ENCODE measurements at regions not wholly inside any gene's neighbourhood (a gene's known extent, or its start where the extent isn't known, plus 50 kb on each side); places are given as distances from the start of the nearest gene placed in this dataset.

- Histone ChIP-seq H3K4me1 (ENCODE audit: control insufficient read depth in 4 of 4, insufficient read depth in 4 of 4, low read length in 3 of 4) (no peaks in the 10 kb centered on the region), H3K27ac (ENCODE audit: low read depth in 1 of 2, low read length in 2 of 2) (no peak overlapping the region), H3K27me3 (ENCODE audit: control insufficient read depth in 4 of 4, insufficient read depth in 4 of 4, low read length in 3 of 4) (no peaks in the 10 kb centered on the region), H3K9me3 (ENCODE audit: control insufficient read depth in 4 of 4, low read length in 3 of 4) (no peaks in the 10 kb centered on the region), H3K9ac (ENCODE audit: low read depth in 1 of 2, low read length in 2 of 2) (no peak overlapping the region), H3K4me3 (ENCODE audit: low read depth in 1 of 3, low read length in 3 of 3) (no peak overlapping the region), H3K36me3 (ENCODE audit: control insufficient read depth in 4 of 4, insufficient read depth in 3 of 4, low read depth in 1 of 4, low read length in 3 of 4) (no peaks in the 10 kb centered on the region)
- DNase-seq (ENCODE audit: low spot score): no peak
- TF ChIP-seq GABPA (IDR thresholded peaks at IDR 0.05 in 1 of 2, conservative IDR thresholded peaks at IDR 0.05 in 1 of 2) (no peak), SP1 (IDR thresholded peaks at IDR 0.05) (no peak), JUND (IDR thresholded peaks at IDR 0.05) (no peak), FOXA1 (IDR thresholded peaks at IDR 0.05) (no peak), HNF4G (IDR thresholded peaks at IDR 0.05) (no peak), ZBTB33 (IDR thresholded peaks at IDR 0.05) (no peak), CTCF (IDR thresholded peaks at IDR 0.05; ENCODE audit: low read depth, low read length, missing input control) (no peak), EGR1 (IDR thresholded peaks at IDR 0.05; ENCODE audit: low read depth in 2 of 2) (no peak)
- TF ChIP-seq, protein P1, sequence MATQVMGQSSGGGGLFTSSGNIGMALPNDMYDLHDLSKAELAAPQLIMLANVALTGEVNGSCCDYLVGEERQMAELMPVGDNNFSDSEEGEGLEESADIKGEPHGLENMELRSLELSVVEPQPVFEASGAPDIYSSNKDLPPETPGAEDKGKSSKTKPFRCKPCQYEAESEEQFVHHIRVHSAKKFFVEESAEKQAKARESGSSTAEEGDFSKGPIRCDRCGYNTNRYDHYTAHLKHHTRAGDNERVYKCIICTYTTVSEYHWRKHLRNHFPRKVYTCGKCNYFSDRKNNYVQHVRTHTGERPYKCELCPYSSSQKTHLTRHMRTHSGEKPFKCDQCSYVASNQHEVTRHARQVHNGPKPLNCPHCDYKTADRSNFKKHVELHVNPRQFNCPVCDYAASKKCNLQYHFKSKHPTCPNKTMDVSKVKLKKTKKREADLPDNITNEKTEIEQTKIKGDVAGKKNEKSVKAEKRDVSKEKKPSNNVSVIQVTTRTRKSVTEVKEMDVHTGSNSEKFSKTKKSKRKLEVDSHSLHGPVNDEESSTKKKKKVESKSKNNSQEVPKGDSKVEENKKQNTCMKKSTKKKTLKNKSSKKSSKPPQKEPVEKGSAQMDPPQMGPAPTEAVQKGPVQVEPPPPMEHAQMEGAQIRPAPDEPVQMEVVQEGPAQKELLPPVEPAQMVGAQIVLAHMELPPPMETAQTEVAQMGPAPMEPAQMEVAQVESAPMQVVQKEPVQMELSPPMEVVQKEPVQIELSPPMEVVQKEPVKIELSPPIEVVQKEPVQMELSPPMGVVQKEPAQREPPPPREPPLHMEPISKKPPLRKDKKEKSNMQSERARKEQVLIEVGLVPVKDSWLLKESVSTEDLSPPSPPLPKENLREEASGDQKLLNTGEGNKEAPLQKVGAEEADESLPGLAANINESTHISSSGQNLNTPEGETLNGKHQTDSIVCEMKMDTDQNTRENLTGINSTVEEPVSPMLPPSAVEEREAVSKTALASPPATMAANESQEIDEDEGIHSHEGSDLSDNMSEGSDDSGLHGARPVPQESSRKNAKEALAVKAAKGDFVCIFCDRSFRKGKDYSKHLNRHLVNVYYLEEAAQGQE (IDR thresholded peaks at IDR 0.05): no peak
- WGBS: 30% methylated on average over 4 of the region's 4 CpGs
These were observed 406.3 kb upstream of the CPEB2 start for GRCh38 chr4:14596028-14596427.

- TF ChIP-seq GABPA (IDR thresholded peaks at IDR 0.05 in 1 of 2, conservative IDR thresholded peaks at IDR 0.05 in 1 of 2) (no peak), RAD21 (IDR thresholded peaks at IDR 0.05) (no peak), HNF4G (IDR thresholded peaks at IDR 0.05) (no peak), EGR1 (IDR thresholded peaks at IDR 0.05; ENCODE audit: low read depth in 2 of 2) (no peak), NR2F2 (IDR thresholded peaks at IDR 0.05) (no peak)
- TF ChIP-seq, protein P2, sequence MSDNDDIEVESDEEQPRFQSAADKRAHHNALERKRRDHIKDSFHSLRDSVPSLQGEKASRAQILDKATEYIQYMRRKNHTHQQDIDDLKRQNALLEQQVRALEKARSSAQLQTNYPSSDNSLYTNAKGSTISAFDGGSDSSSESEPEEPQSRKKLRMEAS (IDR thresholded peaks at IDR 0.05): no peak
- no peak for DNase-seq (ENCODE audit: low spot score)
- Histone ChIP-seq H3K27me3 (ENCODE audit: control insufficient read depth in 4 of 4, insufficient read depth in 4 of 4, low read length in 3 of 4) (no peaks in the 10 kb centered on the region), H3K9me3 (ENCODE audit: control insufficient read depth in 4 of 4, low read length in 3 of 4) (no peaks in the 10 kb centered on the region), H3K36me3 (ENCODE audit: control insufficient read depth in 4 of 4, insufficient read depth in 3 of 4, low read depth in 1 of 4, low read length in 3 of 4) (no peaks in the 10 kb centered on the region), H3K27ac (ENCODE audit: low read depth in 1 of 2, low read length in 2 of 2) (no peak overlapping the region), H3K4me1 (ENCODE audit: control insufficient read depth in 4 of 4, insufficient read depth in 4 of 4, low read length in 3 of 4) (no peaks in the 10 kb centered on the region), H3K9ac (ENCODE audit: low read depth in 1 of 2, low read length in 2 of 2) (no peak overlapping the region), H3K4me3 (ENCODE audit: low read depth in 1 of 3, low read length in 3 of 3) (no peak overlapping the region)
- 78% methylated on average over 2 of the region's 2 CpGs for WGBS
These were observed 405.8 kb upstream of the CPEB2 start for GRCh38 chr4:14596437-14596836.

All from liver (tissue), 8 donors.